OCI-M1 (cell line): ENCODE measurements at regions not wholly inside any gene's neighbourhood (a gene's known extent, or its start where the extent isn't known, plus 50 kb on each side); places are given as distances from the start of the nearest gene placed in this dataset.
A peak's percentile ranks its signal among the peaks of the same experiment; 100 is the strongest.
"Not testable (repeated sequence)": the region's sequence is repeated elsewhere in the genome, so short reads cannot be mapped to it uniquely, and the experiment has no call there.

Experiments used
- DNase-seq: peaks from one replicate; lab custom pipeline; 2025; lab: John Stamatoyannopoulos, UW

DNA sequence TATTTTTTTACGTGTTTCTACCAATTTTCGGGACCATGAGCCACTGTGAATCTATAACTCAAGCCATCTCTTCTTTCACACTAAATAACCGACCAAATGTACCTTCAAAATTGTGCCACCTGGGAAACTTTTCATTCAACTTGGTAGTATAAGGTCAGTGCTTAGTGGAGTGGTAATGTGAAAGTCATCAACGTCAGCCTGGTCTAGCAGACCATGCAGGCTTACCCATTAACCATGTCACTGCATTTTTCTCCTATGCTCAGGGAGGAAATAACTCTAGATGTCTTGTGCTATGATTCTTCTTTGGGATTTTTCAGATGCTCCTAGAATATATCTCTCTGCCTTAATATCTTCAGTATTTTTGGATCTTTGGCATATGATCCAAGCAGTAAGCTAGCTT lies 1075.4 kb upstream of the POT1 start:
- DNase-seq, result no peak

DNA sequence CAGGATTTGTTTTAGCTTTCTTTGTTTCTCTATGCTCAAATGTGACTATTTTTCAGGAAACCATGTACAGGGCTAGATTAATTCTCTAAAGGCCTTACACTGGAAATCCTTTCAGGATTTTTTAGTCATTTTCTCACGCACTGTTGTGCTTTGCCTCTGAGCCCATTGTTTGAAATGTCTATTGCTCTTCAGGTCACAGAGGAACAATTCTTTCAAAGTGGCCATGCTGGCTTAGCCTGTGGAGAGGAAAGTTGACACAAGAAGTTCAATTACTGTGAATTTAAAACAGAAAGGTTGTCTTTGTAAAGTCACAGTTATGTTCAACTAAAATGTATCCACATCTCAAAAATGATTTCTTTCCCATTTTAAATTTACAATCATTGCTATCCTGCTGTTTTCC lies 1071.7 kb upstream of the POT1 start:
- DNase-seq, result no peak

DNA sequence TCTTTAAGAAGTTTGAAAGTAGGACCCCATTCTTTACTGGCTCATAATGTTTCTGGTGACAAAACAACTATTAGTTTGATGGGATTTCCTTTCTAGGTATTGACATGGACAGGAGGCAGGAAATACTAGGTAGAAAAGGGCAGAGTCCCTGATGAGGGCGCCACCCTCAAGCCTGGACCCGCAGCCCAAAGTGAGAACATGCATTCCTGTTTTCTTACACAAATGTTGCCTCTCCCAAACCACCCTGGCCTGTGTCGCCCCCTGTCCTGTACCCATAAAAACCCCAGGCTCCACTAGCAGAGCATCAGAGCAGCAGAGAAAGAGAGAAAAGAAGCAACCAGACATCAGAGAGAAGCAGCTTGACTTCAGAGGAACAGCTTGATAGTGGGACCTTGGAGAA lies 1055.2 kb upstream of the POT1 start:
- DNase-seq, result no peak

DNA sequence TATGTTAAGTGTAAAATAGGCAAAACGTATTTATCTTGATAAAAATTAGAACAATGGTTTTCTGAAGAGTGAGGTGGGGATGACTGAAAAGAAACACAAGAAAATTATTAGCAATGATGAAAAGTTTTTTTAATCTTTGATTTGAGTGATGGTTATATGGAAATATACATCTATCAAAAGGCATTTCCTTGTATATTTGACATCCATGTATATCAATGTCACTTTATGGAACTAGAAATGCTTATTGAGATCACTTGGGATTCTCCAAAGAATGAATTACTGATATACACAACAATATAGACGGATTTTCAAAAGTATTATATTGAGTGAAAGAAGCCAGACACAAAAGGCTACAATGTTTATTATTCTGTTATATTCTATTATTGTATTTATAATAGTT lies 1042.0 kb upstream of the POT1 start:
- DNase-seq, result no peak

DNA sequence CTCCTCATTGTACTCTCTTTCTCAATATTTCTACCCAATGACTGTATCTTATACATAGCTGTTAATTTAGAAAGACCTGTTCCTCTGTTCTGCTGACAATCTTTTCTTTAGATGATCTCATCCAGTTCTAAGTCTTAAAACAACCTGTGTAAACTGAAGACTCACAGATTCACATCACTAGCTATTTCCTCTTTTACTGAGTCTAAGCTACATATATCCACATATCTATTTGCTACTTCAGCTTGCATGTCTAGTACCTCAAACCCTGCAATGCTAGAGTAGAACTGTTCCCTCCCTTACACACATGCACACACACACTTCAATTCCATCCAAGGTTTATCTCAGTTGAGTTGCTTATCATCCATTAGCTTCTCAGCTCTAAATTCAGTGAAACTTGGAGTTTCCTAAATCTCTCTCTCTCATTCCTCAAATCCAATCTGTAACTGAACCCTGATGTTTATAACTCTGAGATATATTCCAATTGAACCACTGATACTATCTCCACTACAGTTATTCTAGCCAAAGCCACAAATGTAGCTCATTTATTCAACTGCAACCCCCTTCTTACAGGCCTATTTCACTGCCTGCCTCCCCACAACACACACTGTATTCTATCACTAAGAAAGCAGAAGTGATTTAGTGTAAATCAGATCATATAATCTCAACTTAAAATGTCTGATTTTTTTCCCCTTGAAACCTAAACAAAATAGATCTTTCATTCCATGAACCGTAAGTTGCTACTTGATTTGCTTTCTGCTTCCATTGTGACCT lies 1036.8 kb upstream of the POT1 start:
- DNase-seq, result peak; percentile 0

DNA sequence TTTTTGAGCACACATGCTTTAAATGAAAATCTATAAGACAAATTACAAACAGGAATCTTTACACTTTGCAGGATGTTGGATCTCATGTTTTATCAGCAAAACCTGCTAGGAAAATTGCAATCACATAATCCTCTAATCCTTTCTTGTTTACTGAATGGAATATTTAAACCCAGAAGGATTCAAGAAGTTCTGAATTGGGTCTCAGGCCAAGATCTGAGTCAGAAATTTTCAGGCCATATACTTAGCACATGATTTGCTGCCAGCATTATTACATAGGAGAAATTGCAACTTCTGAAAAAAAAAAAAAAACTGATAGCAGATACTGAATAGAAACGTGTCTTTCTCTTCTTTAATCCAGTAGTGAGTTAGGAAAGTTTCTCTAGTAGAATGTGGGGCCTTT lies 1005.3 kb upstream of the POT1 start:
- DNase-seq, result no peak

DNA sequence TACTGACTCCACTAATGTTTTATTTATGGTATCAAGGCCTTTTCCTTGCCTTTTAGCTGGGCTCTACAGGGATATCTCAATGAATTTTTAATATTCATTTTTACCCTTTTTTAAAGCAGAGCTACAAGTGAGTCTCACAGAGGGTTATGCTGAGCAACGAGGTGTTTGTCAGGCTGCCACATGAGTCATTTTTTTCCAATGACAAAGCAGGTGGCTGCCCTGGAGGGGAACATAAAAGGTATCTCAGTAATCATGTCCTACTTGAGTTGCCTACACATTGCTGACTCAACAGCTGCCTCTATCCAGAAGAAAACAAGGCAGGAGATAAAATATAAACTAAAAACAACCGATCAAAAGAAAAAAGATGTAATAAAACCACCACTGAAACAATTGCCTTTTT lies 1004.9 kb upstream of the POT1 start:
- DNase-seq, result no peak

DNA sequence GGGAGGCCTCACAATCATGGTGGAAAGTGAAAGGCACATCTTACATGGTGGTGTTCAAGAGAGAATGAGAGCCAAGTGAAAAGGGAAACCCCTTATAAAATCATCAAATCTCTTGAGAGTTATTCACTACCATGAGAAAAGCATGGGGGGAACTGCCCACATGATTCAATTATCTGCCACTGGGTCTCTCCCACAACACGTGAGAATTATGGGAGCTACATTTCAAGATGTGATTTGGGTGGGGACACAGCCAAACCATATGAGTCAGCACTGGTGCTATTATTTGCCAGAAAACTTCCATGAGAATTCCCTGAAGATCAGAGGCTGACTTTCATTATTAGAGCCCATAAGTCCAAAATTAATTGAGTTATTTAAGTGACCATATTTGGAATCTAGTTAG lies 1001.2 kb upstream of the POT1 start:
- DNase-seq, result no peak

DNA sequence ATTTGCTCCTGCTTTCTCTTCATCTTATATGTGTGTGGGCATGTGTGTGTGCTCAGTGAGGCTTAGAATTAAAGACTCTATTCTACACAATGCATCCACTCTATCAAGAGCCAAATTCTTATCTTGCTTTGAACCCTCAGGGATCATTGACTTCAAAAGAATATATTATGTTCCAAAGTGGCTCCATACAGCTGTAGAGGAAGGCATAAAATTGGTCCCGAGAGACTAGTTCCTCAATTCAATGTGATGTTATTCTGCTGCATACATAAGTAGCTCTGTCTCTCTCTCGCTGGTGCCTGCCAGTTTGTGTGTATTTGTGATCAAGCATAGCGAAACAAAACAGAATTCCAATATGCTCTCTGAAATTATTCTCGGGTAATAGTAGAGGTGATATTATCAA lies 997.9 kb upstream of the POT1 start:
- peak; percentile 15 for DNase-seq

DNA sequence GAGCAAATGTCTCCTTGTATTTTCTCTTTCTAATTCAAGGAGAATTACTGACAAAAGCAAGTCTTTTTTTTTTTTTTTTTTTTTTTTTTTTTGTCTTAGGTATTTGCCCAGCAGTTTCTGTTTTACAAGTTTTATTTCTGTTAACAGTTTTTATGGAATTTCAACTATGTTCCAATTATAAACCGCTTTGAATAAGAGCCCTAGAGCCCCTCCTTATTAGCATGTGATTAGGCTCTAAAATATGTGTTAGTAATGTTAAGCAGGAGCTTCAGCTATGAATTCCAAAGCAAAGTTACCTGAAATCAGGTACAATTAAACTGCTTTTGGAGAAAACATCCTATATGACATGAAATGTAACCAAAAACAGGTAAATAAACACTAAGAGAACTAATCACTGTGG lies 997.0 kb upstream of the POT1 start:
- no peak for DNase-seq

DNA sequence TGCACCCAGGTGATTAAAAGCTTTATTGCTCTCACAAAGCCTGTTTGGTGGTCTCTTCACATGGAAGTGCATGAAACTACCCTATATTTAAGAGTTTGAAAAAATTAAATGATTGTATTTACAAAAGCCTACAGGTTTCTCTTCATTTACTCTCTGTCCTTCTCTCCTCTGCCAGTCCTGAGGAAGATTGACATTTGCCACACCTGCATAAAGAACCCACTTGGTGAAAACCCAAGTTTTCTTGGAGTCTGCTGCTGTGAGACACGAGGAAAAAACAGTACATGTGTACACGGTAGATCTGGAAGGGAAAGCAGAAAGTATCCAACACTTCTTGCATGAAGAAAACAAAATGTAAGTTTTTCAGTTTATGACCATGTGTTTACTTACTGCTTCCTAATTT lies 994.4 kb upstream of the POT1 start:
- DNase-seq, result no peak

DNA sequence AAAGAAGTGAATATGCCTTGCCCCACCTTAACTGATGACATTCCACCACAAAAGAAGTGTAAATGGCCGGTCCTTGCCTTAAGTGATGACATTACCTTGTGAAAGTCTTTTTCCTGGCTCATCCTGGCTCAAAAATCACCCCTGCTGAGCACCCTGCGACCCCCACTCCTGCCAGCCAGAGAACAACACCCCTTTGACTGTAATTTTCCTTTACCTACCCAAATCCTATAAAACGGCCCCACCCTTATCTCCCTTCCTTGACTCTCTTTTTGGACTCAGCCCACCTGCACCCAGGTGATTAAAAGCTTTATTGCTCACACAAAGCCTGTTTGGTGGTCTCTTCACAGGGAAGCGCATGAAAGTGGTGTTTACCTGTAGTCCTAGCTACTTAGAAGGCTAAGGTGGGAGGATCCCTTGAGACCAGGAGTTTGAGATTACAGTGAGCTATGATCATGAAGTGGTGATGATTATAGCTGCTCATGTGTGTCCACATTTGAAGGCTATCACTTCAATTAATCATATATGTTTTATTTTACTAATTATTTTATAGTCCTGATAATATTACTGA lies 985.8 kb upstream of the POT1 start:
- DNase-seq, result not testable (repeated sequence)

DNA sequence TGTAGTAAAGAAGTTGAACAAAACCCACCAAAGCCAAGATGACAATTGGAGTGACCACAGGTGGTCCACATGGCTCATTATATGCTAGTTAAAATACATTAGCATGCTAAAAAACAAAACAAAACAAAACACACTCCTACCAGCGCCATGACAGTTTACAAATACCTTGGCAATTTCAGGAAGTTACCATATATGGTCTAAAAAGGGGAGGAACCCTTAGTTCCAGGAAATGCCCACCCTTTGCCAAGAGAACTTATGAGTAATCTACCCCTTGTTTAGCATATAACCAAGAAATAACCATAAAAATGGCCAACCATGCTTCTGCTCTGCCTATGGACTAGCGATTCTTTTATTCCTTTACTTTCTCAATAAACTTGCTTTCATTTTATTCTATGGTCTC lies 979.1 kb upstream of the POT1 start:
- DNase-seq, result peak; percentile 63

DNA sequence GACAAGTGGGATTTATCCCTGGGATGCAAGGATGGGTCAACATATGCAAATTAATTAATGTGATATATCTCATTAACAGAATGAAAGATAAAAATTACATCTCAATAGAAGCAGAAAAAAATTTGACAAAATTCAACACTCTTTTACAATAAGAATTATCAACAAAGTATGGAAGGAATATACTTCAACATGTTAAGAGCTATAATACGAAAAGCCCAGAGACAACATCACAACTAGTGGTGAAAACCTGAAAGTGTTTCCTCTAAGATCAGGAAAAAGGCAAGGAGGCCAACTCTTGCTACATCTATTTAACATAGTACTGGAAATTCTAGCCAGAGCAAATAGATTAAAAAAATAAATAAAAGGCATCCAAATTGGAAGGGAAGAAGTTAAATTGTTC lies 970.0 kb upstream of the POT1 start:
- DNase-seq, result no peak

DNA sequence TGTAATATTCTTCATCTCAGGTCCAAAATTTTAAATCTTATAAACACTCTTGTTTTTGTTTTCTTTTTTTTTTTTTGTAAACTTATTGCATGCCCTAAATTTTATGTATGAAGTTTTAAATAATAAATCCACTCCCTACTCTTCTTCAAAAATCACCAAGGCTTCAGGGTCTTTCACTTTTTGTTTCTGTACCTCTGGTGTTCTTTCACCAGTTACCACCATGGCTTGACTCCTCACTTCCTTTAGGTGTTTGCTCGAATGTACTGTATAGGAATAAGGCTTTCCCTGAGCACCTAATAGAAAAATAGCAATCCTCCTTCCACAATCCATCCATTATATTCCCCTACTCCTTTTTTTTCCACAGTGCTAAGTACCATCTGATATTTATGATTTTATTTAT lies 962.8 kb upstream of the POT1 start:
- no peak for DNase-seq

DNA sequence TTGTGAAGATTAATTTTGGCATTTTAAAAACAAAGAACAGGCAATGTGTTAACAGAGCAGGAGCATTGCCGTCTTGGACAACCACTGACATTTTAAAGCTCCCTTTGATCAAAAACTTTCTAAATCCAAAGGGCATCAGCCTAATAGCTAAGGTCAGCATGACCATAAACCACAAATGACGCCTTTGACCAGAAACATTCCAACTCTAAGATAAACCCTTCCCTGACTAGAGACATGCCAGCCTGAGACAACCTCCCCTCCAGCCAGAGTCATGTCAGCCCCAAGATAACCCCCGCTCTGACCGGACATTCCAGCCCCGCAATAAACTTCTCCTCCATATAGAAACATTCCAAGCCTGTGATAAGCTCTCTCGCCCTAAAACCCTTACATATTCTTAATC lies 949.4 kb upstream of the POT1 start:
- no peak for DNase-seq

DNA sequence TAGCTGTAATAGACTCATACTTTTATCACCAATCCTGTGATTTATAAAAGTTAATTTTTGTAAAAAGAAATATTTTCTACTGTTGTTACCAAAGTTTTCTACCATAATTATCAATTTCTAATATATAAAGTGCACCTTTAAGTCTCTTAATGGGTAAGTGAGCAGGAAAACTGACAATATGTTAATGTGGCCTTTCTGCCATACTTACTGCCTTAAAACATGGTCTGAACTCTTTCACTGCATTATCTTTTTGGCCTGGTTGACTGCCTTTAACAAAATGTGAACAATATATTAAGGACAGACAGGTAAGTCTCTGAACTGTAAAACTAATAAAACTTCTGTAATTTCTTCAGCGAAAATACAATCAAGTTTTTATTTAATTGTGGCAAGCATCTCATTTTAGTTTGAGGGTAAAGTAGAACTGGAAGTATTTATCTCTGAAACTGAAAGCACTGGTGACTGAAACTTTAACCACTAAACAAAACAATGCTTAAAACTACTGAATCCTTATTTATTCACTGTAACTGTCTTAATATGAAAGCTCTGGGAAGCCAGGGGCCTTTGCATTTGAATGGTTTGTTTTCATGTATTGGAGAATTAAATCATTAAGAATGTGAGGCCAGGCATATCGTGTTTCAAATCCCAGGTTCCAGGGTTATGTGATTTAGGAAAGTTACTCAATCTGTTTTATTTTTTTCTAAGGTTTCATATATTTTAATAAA lies 948.8 kb upstream of the POT1 start:
- no peak for DNase-seq

DNA sequence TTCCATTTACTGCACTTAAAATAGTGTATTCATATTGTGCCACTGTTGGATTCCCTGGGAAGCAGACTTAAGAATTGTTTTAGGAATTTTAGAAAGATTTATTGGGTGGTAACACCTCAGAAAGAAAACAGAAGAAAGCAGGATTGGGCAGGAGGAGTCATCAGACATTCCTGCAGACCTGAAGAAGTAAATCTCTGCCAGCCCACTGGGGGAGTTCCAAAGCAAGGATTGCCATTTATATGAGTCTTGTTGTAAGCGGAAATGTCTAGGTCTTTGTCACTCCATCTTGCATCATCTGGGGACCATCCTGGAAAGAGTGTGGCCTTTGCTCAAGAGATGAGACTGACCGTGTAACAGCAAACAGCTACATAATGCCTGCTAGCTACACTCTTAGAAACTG lies 947.6 kb upstream of the POT1 start:
- DNase-seq, result no peak

DNA sequence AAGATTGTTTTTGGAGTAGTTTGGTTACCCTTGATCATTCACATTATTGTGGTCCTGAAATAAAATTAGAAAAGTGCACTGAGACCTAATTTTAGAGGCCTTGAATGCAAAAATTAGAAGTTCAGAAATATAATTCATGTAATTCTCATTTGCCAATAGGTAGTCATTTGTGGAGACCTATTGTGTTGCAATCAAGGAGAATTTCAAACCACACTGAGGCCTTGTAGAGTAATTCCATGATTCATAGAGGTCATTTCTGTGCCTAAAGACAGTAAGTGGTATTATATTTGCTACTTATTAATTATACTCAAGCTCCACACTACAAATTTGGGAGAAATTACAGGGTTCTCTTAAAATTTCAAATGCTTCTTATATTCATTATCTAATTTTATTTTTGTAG lies 946.8 kb upstream of the POT1 start:
- DNase-seq, result no peak

DNA sequence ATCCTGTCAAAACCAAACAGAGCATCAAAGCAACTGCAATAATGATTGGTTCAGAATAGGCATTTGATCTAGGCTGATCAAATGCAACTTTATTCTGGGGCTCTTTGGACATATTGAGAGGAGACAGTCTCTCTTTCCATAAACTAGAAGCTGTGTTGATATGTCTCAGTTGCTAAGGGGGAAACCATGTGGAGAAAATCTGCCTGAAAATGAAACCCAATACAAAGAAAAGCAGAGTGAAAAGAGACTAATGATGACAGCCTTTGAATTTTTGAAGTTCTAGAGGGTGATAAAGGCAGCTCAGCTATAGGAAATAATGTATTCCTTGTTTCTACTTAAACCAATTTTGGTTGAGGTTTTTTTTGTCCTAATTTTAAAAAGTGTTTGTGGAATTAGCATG lies 941.8 kb upstream of the POT1 start:
- no peak for DNase-seq

DNA sequence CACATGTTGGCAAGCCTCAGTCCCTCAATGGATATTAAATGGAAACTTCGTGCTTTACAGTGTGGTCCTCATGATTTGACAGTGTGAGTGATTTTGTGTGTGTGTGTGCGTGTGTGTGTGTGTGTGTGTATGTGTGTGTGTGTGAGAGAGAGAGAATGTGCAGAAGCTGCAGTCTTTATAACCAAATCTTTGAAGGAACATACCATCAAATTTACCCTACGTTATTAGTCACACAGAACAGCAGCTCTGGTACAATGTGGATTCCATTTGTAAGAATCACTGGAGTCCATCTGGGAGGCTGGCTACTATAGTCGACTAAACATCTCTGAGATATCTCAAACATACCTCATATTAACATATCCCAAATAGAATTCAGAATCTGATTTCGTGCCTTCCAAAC lies 928.0 kb upstream of the POT1 start:
- DNase-seq, result no peak

DNA sequence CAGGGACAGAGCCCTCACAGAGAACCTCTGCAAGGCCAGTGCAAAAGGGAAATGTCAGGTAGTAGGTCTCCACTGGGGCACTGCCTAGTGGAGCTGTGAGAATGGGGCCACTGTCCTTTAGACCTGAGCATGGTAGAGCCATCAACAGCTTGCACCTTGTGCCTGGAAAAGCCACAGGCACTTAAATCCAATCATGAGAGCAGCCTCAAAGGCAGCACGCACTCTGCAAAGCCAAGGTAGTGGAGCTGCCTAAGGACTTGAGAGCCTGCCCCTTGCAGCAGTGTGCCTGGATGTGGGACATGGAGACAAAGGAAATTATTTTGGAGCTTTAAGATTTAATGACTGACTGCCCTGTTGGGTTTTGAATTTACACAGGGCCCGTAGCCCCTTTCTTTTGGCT lies 918.5 kb upstream of the POT1 start:
- DNase-seq, result no peak

DNA sequence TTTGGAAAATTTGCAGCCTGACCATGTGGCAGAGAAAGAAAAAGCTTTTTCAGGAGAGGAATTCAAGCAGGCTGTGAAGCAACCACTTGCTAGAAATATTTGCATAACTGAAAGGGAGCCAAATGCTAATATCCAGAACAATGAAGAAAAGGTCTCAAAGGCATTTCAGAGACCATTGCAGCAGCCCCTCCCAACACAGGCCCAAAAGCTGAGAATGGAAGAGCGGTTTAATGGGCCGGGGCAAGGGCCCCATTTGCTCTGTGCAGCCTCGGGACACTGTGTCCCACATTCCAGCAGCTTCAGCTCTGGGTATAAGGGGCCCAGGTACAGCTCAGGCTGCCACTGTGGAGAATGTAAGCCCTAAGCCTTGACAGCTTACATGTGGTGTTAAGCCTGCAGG lies 918.1 kb upstream of the POT1 start:
- DNase-seq, result no peak

DNA sequence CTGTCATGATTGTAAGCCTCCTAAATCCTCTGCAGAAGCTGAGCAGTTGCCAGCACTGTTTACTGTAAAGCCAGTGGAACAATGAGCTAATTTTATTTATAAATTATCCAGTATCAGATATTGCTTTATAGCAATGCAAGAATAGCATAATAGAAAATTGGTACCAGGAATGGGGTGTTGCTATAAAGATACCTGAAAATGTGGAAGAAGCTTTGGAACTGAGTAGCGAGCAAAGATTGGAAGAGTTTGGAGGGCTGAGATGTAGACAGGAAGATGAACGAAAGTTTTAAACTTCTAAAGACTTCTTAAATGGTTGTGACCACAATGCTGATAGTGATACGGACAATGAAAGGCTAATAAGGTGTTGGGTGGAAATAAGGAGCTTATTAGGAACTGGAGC lies 917.4 kb upstream of the POT1 start:
- DNase-seq, result no peak
